A673 (cell line): ENCODE measurements at regions not wholly inside any gene's neighbourhood (a gene's known extent, or its start where the extent isn't known, plus 50 kb on each side); places are given as distances from the start of the nearest gene placed in this dataset.

ENCODE experiments used
- EZH2 ChIP-seq: fragments of 200-600 bp; sonication (generic); IDR thresholded peaks from 2 replicates; pipeline ENCODE4 v1.6.1; 2017; ENCODE audit warnings: borderline replicate concordance, low read depth, mild to moderate bottlenecking, mixed read lengths, antibody characterized with exemption, low read length; ENCODE audit not compliant: poor library complexity, severe bottlenecking
- TF ChIP-seq, protein P1 (sequence below): fragments of 300-800, 200-600 bp; sonication (generic); conservative IDR thresholded peaks from 2 replicates; pipeline ENCODE4 v1.5.1; 2017; ENCODE audit warnings: low read depth, mild to moderate bottlenecking, antibody characterized with exemption, low read length, moderate library complexity, mixed read lengths

DNA sequence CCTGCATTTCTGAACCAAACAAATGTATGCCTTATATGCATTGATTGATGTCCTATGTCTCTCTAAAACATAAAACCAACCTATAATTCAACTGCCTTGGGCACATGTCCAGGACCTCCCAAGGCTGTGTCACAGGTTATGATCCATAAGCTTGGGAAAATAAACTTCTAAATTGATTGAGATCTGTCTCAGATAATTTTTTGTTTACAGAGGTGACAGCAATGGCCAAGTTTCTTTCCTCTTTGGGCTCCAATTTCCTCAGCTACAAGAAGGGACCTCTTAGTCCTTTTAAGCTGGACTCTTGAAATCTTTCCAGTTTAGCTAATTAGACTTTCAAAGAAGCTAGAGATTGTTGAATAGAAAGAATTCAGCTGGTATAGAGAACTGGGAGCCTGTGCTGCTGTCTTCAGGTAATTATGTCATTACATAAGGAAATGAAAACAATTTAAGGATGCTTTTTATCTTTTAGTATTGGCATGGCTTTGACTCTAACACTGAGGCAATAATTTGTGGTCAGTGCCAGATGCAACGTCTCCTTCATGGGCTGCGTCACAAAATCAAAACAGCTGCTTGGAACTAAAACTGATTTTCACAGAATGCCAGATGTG lies 412.1 kb upstream of the TRIB2 start:
- TF ChIP-seq, protein P1, sequence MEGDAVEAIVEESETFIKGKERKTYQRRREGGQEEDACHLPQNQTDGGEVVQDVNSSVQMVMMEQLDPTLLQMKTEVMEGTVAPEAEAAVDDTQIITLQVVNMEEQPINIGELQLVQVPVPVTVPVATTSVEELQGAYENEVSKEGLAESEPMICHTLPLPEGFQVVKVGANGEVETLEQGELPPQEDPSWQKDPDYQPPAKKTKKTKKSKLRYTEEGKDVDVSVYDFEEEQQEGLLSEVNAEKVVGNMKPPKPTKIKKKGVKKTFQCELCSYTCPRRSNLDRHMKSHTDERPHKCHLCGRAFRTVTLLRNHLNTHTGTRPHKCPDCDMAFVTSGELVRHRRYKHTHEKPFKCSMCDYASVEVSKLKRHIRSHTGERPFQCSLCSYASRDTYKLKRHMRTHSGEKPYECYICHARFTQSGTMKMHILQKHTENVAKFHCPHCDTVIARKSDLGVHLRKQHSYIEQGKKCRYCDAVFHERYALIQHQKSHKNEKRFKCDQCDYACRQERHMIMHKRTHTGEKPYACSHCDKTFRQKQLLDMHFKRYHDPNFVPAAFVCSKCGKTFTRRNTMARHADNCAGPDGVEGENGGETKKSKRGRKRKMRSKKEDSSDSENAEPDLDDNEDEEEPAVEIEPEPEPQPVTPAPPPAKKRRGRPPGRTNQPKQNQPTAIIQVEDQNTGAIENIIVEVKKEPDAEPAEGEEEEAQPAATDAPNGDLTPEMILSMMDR: no peak
- no peak for TF ChIP-seq EZH2
